ENCODE measurements at regions not wholly inside any gene's neighbourhood (a gene's known extent, or its start where the extent isn't known, plus 50 kb on each side); places are given as distances from the start of the nearest gene placed in this dataset.
"Not testable (repeated sequence)": the region's sequence is repeated elsewhere in the genome, so short reads cannot be mapped to it uniquely, and the experiment has no call there.

- TF ChIP-seq POU2F2 (IDR thresholded peaks at IDR 0.05; ENCODE audit: low read depth, low read length) (no peak), POLR2A (IDR thresholded peaks at IDR 0.05; ENCODE audit: low read depth, low read length) (no peak), POLR2AphosphoS5 (IDR thresholded peaks at IDR 0.05; ENCODE audit: low read depth, low read length) (no peak), TAF1 (IDR thresholded peaks at IDR 0.05; ENCODE audit: low read depth, low read length) (no peak), PAX5 (IDR thresholded peaks at IDR 0.05; ENCODE audit: insufficient read depth, low read length, severe bottlenecking) (no peak), SPI1 (IDR thresholded peaks at IDR 0.05; ENCODE audit: low read depth, low read length) (no peak)
- DNase-seq (ENCODE audit: insufficient read length, low spot score) (no peak), FAIRE-seq (no peak)
These were observed 457.1 kb downstream of the MFSD1 start for GRCh38 chr3:159258934-159259333.

GRCh38 chr3:159260049-159260662 is 458.3 kb downstream of the MFSD1 start:
- peak; percentile 43 for FAIRE-seq
- no peak for DNase-seq (ENCODE audit: insufficient read length, low spot score)
- no peak for TF ChIP-seq POU2F2 (IDR thresholded peaks at IDR 0.05; ENCODE audit: low read depth, low read length)
- TF ChIP-seq PAX5 (IDR thresholded peaks at IDR 0.05; ENCODE audit: insufficient read depth, low read length, severe bottlenecking): no peak
- no peak for TF ChIP-seq SPI1 (IDR thresholded peaks at IDR 0.05; ENCODE audit: low read depth, low read length)
- TF ChIP-seq POLR2AphosphoS5 (IDR thresholded peaks at IDR 0.05; ENCODE audit: low read depth, low read length): no peak
- TF ChIP-seq POLR2A (IDR thresholded peaks at IDR 0.05; ENCODE audit: low read depth, low read length): no peak
- no peak for TF ChIP-seq TAF1 (IDR thresholded peaks at IDR 0.05; ENCODE audit: low read depth, low read length)

GRCh38 chr3:159261333-159261732 is 459.5 kb downstream of the MFSD1 start:
- not testable (repeated sequence) for DNase-seq (ENCODE audit: insufficient read length, low spot score)

GRCh38 chr3:159263750-159264553 is 462.1 kb downstream of the MFSD1 start:
- no peak for TF ChIP-seq TAF1 (IDR thresholded peaks at IDR 0.05; ENCODE audit: low read depth, low read length)
- no peak for TF ChIP-seq POLR2AphosphoS5 (IDR thresholded peaks at IDR 0.05; ENCODE audit: low read depth, low read length)
- no peak for TF ChIP-seq POLR2A (IDR thresholded peaks at IDR 0.05; ENCODE audit: low read depth, low read length)
- no peak for TF ChIP-seq SPI1 (IDR thresholded peaks at IDR 0.05; ENCODE audit: low read depth, low read length)
- TF ChIP-seq PAX5 (IDR thresholded peaks at IDR 0.05; ENCODE audit: insufficient read depth, low read length, severe bottlenecking): no peak
- DNase-seq (ENCODE audit: insufficient read length, low spot score): no peak

More at GRCh38 chr3:159261333-159261732, 459.5 kb downstream of the MFSD1 start:
- peak; percentile 40 for FAIRE-seq

GRCh38 chr3:159265705-159266104 is 463.9 kb downstream of the MFSD1 start:
- no peak for FAIRE-seq
- TF ChIP-seq POLR2AphosphoS5 (IDR thresholded peaks at IDR 0.05; ENCODE audit: low read depth, low read length): no peak
- DNase-seq (ENCODE audit: insufficient read length, low spot score): no peak

More at GRCh38 chr3:159263750-159264553, 462.1 kb downstream of the MFSD1 start:
- FAIRE-seq: peak; percentile 9

- DNase-seq (ENCODE audit: insufficient read length, low spot score) (no peak), FAIRE-seq (no peak)
- no peak for TF ChIP-seq POU2F2 (IDR thresholded peaks at IDR 0.05; ENCODE audit: low read depth, low read length)
These were observed 464.9 kb downstream of the MFSD1 start for GRCh38 chr3:159266779-159267178.

- no peak for DNase-seq (ENCODE audit: insufficient read length, low spot score)
- FAIRE-seq: no peak
- TF ChIP-seq POLR2A (IDR thresholded peaks at IDR 0.05; ENCODE audit: low read depth, low read length) (no peak), SPI1 (IDR thresholded peaks at IDR 0.05; ENCODE audit: low read depth, low read length) (no peak), TAF1 (IDR thresholded peaks at IDR 0.05; ENCODE audit: low read depth, low read length) (no peak)
These were observed 470.1 kb downstream of the MFSD1 start for GRCh38 chr3:159271799-159272512.

- no peak for DNase-seq (ENCODE audit: insufficient read length, low spot score)
- no peak for FAIRE-seq
- TF ChIP-seq POLR2A (IDR thresholded peaks at IDR 0.05; ENCODE audit: low read depth, low read length): no peak
- TF ChIP-seq POU2F2 (IDR thresholded peaks at IDR 0.05; ENCODE audit: low read depth, low read length): no peak
- TF ChIP-seq TAF1 (IDR thresholded peaks at IDR 0.05; ENCODE audit: low read depth, low read length): no peak
- TF ChIP-seq PAX5 (IDR thresholded peaks at IDR 0.05; ENCODE audit: insufficient read depth, low read length, severe bottlenecking): no peak
- no peak for TF ChIP-seq POLR2AphosphoS5 (IDR thresholded peaks at IDR 0.05; ENCODE audit: low read depth, low read length)
- TF ChIP-seq SPI1 (IDR thresholded peaks at IDR 0.05; ENCODE audit: low read depth, low read length): no peak
These were observed 471.2 kb downstream of the MFSD1 start for GRCh38 chr3:159273070-159273469.

- TF ChIP-seq PAX5 (IDR thresholded peaks at IDR 0.05; ENCODE audit: insufficient read depth, low read length, severe bottlenecking) (no peak), POLR2AphosphoS5 (IDR thresholded peaks at IDR 0.05; ENCODE audit: low read depth, low read length) (no peak), TAF1 (IDR thresholded peaks at IDR 0.05; ENCODE audit: low read depth, low read length) (no peak), SPI1 (IDR thresholded peaks at IDR 0.05; ENCODE audit: low read depth, low read length) (no peak), POLR2A (IDR thresholded peaks at IDR 0.05; ENCODE audit: low read depth, low read length) (no peak), POU2F2 (IDR thresholded peaks at IDR 0.05; ENCODE audit: low read depth, low read length) (no peak)
- DNase-seq (ENCODE audit: insufficient read length, low spot score) (no peak), FAIRE-seq (no peak)
These were observed 471.8 kb downstream of the MFSD1 start for GRCh38 chr3:159273608-159274007.

- TF ChIP-seq TAF1 (IDR thresholded peaks at IDR 0.05; ENCODE audit: low read depth, low read length) (no peak), POLR2AphosphoS5 (IDR thresholded peaks at IDR 0.05; ENCODE audit: low read depth, low read length) (no peak), POLR2A (IDR thresholded peaks at IDR 0.05; ENCODE audit: low read depth, low read length) (no peak)
- DNase-seq (ENCODE audit: insufficient read length, low spot score) (no peak), FAIRE-seq (no peak)
These were observed 473.9 kb downstream of the MFSD1 start for GRCh38 chr3:159275741-159276140.
